ENCODE measurements at regions not wholly inside any gene's neighbourhood (a gene's known extent, or its start where the extent isn't known, plus 50 kb on each side); places are given as distances from the start of the nearest gene placed in this dataset.

DNA sequence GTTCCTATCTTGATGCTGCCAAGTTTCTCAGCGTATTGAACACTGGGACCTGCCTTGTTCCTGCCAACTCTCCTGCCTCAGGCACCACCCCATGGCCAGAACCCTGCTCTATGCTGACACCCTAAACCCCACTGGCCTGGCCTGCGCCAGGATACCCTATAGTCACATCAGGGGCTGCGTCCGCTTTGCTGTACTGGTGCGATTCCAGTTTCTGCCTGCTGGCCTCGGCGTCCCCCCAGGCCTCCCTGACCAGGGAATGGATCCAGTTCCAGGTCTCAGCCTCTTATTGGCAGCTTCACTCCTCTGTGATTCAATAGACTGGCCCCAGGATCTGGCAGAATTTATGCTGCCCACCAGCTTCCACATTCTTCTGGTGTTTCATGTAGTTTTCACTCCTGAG lies 55.0 kb downstream of the GPR6 start:
- DNase-seq = no peak

GRCh38 chr6:110033749-110034666 lies 55.9 kb downstream of the GPR6 start:
- DNase-seq = no peak

- DNase-seq = no peak
Observed at GRCh38 chr6:110034667-110035036, 56.5 kb downstream of the GPR6 start.

DNA sequence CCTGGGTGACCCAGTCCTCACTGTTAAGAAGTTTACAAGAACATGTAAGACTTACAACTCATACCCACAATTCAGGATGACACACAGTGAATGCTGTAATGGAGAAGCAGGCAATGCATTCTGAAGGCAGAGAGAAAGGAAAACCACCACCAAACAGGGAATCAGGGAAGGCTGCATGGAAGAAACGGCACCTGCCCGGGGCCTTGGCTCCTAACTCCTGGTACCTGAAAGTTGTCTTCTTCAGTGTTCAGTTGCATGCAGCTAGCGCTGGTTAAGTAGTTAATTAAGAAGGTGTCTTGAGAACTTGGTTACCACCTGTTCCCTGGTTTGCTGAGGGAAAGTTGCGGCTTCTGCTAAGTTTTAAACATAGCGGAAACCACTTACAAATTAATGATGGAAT lies 57.2 kb downstream of the GPR6 start:
- no peak for DNase-seq

DNA sequence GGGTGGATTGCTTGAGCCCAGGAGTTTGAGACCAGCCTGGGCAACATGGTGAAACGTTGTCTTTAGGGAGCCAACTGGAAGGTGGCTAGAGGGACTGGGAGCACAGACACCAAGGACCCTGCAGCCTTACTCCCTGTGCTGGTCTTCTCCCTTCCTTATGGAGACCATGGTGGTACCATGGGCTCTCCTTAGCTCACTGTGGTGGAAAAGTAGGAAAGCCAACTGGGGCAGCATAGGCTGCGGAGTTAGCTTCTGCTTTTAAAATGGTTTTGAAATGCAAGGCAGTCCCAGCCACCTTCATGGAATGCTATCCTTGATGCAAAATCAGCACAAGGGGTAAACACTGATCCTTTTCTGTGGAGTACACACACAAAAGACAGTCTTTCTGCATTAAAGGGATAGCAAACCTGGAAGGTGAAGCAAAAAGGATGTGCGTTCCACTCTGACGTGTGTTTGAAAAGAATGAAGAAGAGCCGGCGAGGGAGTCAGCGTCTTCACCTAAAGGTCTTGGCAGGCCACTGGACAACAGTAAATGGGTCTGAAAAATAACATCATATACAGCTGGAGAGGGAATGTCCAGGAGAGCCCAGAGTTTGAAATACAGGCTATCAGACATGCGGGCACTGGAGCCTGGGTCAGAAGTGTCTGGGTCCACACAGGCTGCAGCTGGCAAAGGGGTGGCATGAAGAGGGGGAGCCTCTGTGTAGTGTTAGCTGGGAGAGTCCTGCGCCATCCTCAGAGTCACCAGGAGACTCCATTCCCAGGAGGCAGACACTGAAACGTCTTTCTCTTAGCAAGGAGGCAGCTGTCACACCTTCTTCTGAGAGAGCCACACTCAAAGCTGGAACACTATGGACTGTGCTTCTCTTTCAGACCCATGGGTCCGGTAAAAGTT lies 58.5 kb downstream of the GPR6 start:
- no peak for DNase-seq

DNA sequence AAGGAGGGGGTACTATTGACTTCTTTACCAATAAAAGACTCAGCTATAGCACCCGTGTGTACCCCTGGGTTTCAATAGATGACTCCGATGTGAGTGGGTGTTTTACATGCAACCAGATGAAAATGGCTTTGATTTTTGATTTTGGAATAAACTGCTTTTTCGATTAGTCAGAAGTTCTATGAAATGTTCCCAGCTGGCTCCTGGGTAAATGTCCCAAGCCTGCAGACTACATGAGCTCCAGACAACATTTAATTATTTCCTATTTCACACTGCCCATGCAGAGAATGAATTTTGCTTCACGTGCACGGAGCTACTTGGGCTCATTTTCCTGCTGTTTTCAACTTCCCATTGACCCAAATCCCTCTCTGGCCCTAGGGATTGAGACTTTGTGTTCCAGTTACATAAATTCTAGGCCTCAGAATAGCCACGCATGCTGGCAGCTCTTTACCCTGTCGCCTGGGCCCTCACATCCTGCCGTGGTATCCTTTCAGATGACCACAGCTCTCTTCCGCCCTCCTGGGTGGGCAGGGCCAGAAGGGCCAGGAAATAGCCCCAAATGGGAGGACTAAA lies 59.7 kb downstream of the GPR6 start:
- no peak for DNase-seq

- DNase-seq = peak; percentile 83
Observed at GRCh38 chr6:110039364-110039980, 61.4 kb downstream of the GPR6 start.

GRCh38 chr6:110039981-110040383 lies 61.9 kb downstream of the GPR6 start:
- peak; percentile 43 for DNase-seq

- DNase-seq = no peak
Observed at GRCh38 chr6:110040716-110041115, 62.6 kb downstream of the GPR6 start.

GRCh38 chr6:110041126-110041525 lies 63.0 kb downstream of the GPR6 start:
- no peak for DNase-seq

GRCh38 chr6:110041830-110042229 lies 63.7 kb downstream of the GPR6 start:
- DNase-seq = no peak

- DNase-seq = no peak
Observed at GRCh38 chr6:110042670-110043296, 64.7 kb downstream of the GPR6 start.

- DNase-seq = no peak
Observed at GRCh38 chr6:110043366-110043994, 65.4 kb downstream of the GPR6 start.

GRCh38 chr6:110044096-110044495 lies 66.0 kb downstream of the GPR6 start:
- DNase-seq = no peak

GRCh38 chr6:110044622-110045021 lies 66.5 kb downstream of the GPR6 start:
- DNase-seq = no peak

GRCh38 chr6:110048221-110048875 lies 70.2 kb downstream of the GPR6 start:
- no peak for DNase-seq

GRCh38 chr6:110049696-110050439 lies 71.8 kb downstream of the GPR6 start:
- no peak for DNase-seq

Data from CD4-positive, alpha-beta T cell treated with Interleukin-21 for 1 hour (primary cell).